T-helper 17 cell (primary cell): ENCODE measurements at regions not wholly inside any gene's neighbourhood (a gene's known extent, or its start where the extent isn't known, plus 50 kb on each side); places are given as distances from the start of the nearest gene placed in this dataset.

ENCODE experiments used
- ATAC-seq: fragments of 150-1000 bp; cut with Tn5 transposase; 2 replicates; pipeline ENCODE4 v1.10.0; 2021; ENCODE audit warnings: mild to moderate bottlenecking, moderate library complexity
- DNase-seq, 3 donors: peaks; one replicate each; pipeline versions ENCODE4 v3.0.0 to v3.0.0-alpha.2; 2020 to 2021
- H3K9me3 ChIP-seq: one replicate; pipeline ENCODE4 v1.7.0; 2013; ENCODE audit warnings: low read length, mild to moderate bottlenecking; ENCODE audit not compliant: control insufficient read depth, poor library complexity, severe bottlenecking
- H3K27ac Mint-ChIP-seq: one replicate; pipeline ENCODE4 v1.8.0; 2022; ENCODE audit warnings: mild to moderate bottlenecking, moderate library complexity, mixed read lengths
- H3K27me3 Mint-ChIP-seq: one replicate; pipeline ENCODE4 v1.8.0; 2022; ENCODE audit warnings: mixed read lengths
- H3K36me3 Mint-ChIP-seq: one replicate; pipeline ENCODE4 v1.8.0; 2022; ENCODE audit warnings: low read depth, mixed read lengths
- H3K4me1 Mint-ChIP-seq: one replicate; pipeline ENCODE4 v1.8.0; 2022; ENCODE audit warnings: mild to moderate bottlenecking, mixed read lengths
- H3K4me3 Mint-ChIP-seq: one replicate; pipeline ENCODE4 v1.8.0; 2022; ENCODE audit warnings: mild to moderate bottlenecking, moderate library complexity, mixed read lengths

GRCh38 chr3:11089931-11090330, 64.4 kb upstream of the HRH1 start:
- no peak overlapping the region for H3K4me3 Mint-ChIP-seq
- no peak overlapping the region for H3K27ac Mint-ChIP-seq
- H3K27me3 Mint-ChIP-seq: peaks cover 19% of the 10 kb centered on the region
- no peak for ATAC-seq
- DNase-seq: no peak
- peaks cover 4% of the 10 kb centered on the region for H3K4me1 Mint-ChIP-seq
- H3K36me3 Mint-ChIP-seq: no peaks in the 10 kb centered on the region
- H3K9me3 ChIP-seq: no peaks in the 10 kb centered on the region

GRCh38 chr3:11090551-11090950, 63.7 kb upstream of the HRH1 start:
- no peaks in the 10 kb centered on the region for H3K36me3 Mint-ChIP-seq
- H3K4me3 Mint-ChIP-seq: no peak overlapping the region
- H3K27ac Mint-ChIP-seq: no peak overlapping the region
- DNase-seq (no peak), ATAC-seq (no peak)
- peaks cover 3% of the 10 kb centered on the region for H3K4me1 Mint-ChIP-seq
- H3K9me3 ChIP-seq: no peaks in the 10 kb centered on the region
- peaks cover 14% of the 10 kb centered on the region for H3K27me3 Mint-ChIP-seq

GRCh38 chr3:11091088-11091590, 63.2 kb upstream of the HRH1 start:
- peaks cover 3% of the 10 kb centered on the region for H3K4me1 Mint-ChIP-seq
- ATAC-seq (no peak), DNase-seq (no peak)
- no peak overlapping the region for H3K27ac Mint-ChIP-seq
- H3K27me3 Mint-ChIP-seq: peaks cover 9% of the 10 kb centered on the region
- H3K9me3 ChIP-seq: no peaks in the 10 kb centered on the region
- no peak overlapping the region for H3K4me3 Mint-ChIP-seq
- H3K36me3 Mint-ChIP-seq: no peaks in the 10 kb centered on the region

- peaks cover 3% of the 10 kb centered on the region for H3K4me1 Mint-ChIP-seq
- H3K36me3 Mint-ChIP-seq: no peaks in the 10 kb centered on the region
- ATAC-seq (no peak), DNase-seq (no peak)
- no peak overlapping the region for H3K4me3 Mint-ChIP-seq
- no peaks in the 10 kb centered on the region for H3K9me3 ChIP-seq
- H3K27ac Mint-ChIP-seq: no peak overlapping the region
- H3K27me3 Mint-ChIP-seq: peaks cover 5% of the 10 kb centered on the region
Observed at GRCh38 chr3:11091791-11092190, 62.5 kb upstream of the HRH1 start.

GRCh38 chr3:11093823-11094340, 60.4 kb upstream of the HRH1 start:
- no peak for DNase-seq
- no peaks in the 10 kb centered on the region for H3K36me3 Mint-ChIP-seq
- H3K27me3 Mint-ChIP-seq: peaks cover 5% of the 10 kb centered on the region
- H3K9me3 ChIP-seq: no peaks in the 10 kb centered on the region
- H3K27ac Mint-ChIP-seq: no peak overlapping the region
- H3K4me1 Mint-ChIP-seq: peaks cover 3% of the 10 kb centered on the region
- no peak overlapping the region for H3K4me3 Mint-ChIP-seq
- ATAC-seq: no peak

- Mint-ChIP-seq H3K36me3 (no peaks in the 10 kb centered on the region), H3K4me1 (peaks cover 3% of the 10 kb centered on the region), H3K27ac (no peak overlapping the region), H3K4me3 (no peak overlapping the region), H3K27me3 (no peaks in the 10 kb centered on the region)
- ATAC-seq (no peak), DNase-seq (no peak)
- no peaks in the 10 kb centered on the region for H3K9me3 ChIP-seq
Observed at GRCh38 chr3:11095932-11096265, 58.4 kb upstream of the HRH1 start.

- H3K27ac Mint-ChIP-seq: no peak overlapping the region
- H3K4me3 Mint-ChIP-seq: peak overlapping the region; percentile 56
- H3K36me3 Mint-ChIP-seq: no peaks in the 10 kb centered on the region
- peak; percentile 65 for ATAC-seq
- no peaks in the 10 kb centered on the region for H3K27me3 Mint-ChIP-seq
- H3K9me3 ChIP-seq: no peaks in the 10 kb centered on the region
- DNase-seq: no peak
- H3K4me1 Mint-ChIP-seq: peaks cover 3% of the 10 kb centered on the region
Observed at GRCh38 chr3:11096266-11097139, 57.8 kb upstream of the HRH1 start.

- Mint-ChIP-seq H3K27me3 (no peaks in the 10 kb centered on the region), H3K4me3 (no peak overlapping the region), H3K36me3 (peaks cover 3% of the 10 kb centered on the region), H3K27ac (no peak overlapping the region), H3K4me1 (no peaks in the 10 kb centered on the region)
- peaks cover 5% of the 10 kb centered on the region for H3K9me3 ChIP-seq
- no peak for DNase-seq
- no peak for ATAC-seq
Observed at GRCh38 chr3:11099306-11099705, 55.0 kb upstream of the HRH1 start.
